Hematopoietic multipotent progenitor cell treated with erythropoietin and hydrocortisone succinate and interleukin-3 and kit ligand, for 6 days (in vitro differentiated cells): ENCODE measurements at regions not wholly inside any gene's neighbourhood (a gene's known extent, or its start where the extent isn't known, plus 50 kb on each side); places are given as distances from the start of the nearest gene placed in this dataset.
"Not testable (repeated sequence)": the region's sequence is repeated elsewhere in the genome, so short reads cannot be mapped to it uniquely, and the experiment has no call there.

Experiments
- DNase-seq: peaks from one replicate; pipeline ENCODE4 v3.0.0-alpha.2; 2015

DNA sequence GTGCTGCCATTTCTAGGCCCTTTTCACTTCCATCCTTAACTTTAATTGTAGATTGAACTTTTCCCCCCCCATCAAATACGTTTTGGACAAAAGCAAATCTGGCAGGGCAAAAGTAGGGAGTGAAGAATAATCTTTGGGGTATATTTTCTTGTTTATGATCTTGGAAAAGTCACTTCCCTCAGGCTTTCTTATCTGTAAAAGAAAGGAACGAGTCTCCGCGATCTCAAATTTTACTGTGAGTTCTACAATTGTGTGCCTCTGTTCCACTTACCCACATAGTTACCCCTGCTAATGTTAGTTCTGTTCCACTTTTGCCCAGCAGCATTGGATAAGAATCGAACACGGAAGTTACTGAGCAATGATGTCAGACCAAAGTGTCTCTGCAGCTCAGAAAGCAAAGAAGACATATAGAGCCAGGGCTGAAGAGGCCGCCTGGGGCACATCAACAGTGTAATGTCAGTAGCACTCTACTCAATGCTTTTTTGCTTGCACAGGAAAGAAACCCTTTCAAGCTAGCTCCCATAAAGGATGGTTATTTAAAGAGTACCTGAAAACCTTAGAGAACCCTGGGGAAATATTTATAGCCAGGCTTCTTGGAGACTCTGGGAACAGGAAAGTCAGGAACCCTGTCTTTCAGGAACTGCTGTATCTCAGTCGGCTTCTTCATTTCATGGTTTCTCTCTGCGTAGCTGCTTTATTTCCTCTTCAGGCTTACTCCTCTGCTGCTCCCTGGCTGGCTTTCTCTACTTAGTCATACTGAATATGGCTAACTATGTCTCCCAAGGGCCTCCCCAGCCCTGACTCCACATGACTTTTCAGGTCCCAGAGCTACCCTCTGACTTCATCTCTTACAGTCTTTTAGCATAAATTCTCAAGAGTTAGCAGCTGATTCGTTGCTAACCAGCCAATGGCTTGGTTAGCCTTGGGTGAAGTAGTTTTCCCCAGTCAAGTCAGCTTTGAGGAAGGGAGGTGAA, 123.7 kb upstream of the FAM3C start:
- DNase-seq: no peak

DNA sequence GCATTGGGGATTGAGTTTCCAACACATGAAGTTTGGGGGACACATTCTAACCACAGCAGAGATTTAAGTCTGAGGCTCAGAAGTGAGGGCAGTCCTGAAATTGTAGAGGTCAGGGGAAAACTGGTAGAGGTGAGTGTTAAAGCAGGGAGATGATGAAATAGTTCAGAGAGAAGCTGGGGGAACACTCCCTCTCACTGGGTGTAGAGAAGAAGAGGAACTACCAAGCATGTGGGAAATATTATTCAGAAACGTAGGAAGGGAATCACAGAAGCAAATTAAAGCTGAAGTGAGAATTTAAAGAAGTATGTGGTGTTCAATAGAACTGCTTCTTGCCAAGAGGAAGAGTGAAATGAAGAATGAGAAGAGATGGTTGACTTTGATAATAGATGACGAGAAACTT, 121.5 kb upstream of the FAM3C start:
- no peak for DNase-seq

- DNase-seq: no peak
Measured at GRCh38 chr7:121516821-121517220, 120.7 kb upstream of the FAM3C start.

GRCh38 chr7:121515630-121516401, 119.7 kb upstream of the FAM3C start:
- DNase-seq: no peak

DNA sequence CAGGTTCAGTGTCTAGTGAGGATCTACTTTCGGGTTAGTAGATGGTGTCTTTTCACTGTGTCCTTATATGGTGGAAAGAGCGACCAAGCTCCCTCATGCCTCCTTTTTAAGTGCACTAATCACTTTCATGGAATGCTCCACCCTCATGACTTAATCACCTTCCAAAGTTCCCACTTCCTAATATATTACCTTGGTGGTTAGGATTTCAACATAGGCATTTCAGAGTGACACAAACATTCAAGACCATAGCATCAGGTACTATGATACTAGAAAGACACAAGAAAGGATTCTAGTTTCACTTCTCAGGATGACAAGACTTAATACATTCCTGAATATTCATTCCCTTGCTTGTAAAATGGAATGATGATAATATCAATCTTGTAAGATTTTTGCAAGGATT, 119.1 kb upstream of the FAM3C start:
- DNase-seq: no peak

- no peak for DNase-seq
Measured at GRCh38 chr7:121513105-121513504, 117.0 kb upstream of the FAM3C start.

GRCh38 chr7:121510858-121511482, 114.9 kb upstream of the FAM3C start:
- no peak for DNase-seq

DNA sequence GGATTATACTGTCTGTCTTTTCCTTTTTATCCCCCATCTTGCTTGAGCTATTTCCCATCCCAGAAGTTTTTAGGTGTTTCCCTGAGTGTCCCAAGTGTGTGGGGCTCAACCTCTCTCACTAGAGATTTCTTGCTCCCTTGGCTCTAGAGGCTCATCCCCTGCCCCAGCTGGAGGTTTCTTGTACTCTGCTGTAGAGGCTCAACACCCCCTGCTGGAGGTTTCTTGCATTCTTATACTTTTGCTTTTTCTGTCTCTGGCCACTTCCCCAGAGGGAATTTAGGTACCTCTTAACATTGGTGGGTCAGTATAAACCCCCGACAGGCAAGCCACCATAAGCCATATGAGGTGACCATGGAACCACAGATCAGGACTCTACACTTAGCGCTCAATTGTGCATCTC, 114.2 kb upstream of the FAM3C start:
- DNase-seq: peak; percentile 39

DNA sequence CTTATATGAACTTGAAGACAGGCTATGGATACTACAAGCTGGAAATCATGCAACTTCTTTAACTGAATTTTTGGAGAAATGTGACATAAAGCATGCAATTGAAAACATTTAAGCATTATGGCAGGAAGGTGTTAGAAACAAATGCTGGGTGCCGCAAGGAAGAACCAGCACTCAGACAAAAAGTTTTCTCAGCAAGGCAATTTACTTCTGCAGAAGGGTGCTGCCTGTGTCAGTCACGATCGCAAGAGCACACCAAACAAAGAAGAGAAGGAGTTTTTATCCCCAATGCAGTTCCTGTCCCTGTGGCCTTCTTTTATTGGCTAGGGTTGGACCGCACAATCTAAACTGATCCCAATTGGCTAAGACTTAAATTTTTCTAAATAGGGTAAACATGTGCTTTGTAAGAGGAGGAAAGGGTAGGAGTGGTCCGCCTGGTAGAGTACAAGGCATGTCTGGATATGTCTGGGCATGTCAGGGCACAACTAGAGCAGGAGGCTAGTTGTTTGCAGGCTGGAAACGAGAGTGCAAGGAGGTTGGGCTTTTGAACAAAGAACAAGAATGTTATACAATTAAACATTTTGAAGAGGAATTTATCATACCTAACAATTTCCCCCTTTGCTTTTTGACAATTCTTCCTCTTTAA, 109.6 kb upstream of the FAM3C start:
- DNase-seq: no peak

GRCh38 chr7:121505021-121505420, 108.9 kb upstream of the FAM3C start:
- no peak for DNase-seq

DNA sequence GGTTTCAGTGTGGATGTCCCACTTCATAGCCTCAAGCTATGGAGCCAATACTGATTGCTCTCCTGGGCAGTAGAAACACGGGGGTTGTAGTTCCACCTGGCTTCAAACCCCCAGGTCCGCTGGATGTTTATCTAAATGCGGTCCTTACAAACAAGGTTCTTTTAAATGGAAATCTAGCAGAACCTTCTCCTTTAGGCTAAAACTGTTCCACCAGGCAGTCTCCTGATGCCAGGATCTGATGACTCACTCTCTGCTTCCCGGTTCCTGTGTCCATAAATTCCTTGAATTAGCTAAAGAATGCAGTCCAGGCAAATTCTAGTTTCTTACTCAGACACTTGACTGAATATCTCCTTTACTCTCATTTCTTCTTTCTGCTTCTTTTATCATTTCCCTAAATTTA, 108.4 kb upstream of the FAM3C start:
- no peak for DNase-seq

- DNase-seq: no peak
Measured at GRCh38 chr7:121503730-121504129, 107.6 kb upstream of the FAM3C start.

DNA sequence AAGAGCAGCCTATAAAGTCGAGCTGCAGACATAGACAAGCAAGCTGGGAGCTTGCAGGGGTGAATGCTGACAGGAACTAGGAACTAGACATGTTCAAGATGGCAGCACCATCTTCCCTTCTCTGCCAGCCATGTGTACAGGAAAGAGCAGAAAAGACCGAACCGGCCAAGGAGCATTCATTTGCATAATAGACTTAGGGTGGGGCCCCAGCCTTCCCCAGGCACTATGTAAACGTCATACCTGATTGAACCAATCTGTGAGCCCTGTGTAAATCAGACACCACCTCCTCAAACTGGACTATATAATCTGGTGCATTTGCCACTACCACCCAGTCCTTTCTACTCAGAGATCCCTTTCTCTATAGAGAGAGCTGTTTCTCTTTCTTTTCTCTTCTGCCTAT, 106.9 kb upstream of the FAM3C start:
- DNase-seq: no peak

- no peak for DNase-seq
Measured at GRCh38 chr7:121501566-121501965, 105.5 kb upstream of the FAM3C start.

GRCh38 chr7:121500360-121501058, 104.4 kb upstream of the FAM3C start:
- no peak for DNase-seq

DNA sequence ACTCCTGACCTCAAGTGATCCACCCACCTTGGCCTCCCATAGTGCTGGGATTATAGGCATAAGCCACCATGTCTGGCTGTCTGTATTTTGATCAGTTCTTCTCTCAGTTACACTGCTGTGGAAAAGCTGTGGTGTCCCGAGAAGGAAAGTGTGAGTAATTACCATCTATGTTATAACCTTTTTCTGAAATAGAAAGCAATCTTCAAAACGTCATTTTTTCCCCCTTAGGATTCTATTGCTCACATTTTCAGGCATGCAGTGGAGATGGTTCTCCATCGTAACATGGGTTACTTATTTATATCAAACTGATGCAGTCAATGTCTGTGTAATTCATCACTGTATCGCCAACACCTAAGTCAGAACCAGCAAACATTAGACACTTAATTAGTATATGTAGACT, 103.5 kb upstream of the FAM3C start:
- DNase-seq: no peak

- DNase-seq: no peak
Measured at GRCh38 chr7:121498816-121499215, 102.7 kb upstream of the FAM3C start.

- DNase-seq: not testable (repeated sequence)
Measured at GRCh38 chr7:121497545-121497944, 101.4 kb upstream of the FAM3C start.

DNA sequence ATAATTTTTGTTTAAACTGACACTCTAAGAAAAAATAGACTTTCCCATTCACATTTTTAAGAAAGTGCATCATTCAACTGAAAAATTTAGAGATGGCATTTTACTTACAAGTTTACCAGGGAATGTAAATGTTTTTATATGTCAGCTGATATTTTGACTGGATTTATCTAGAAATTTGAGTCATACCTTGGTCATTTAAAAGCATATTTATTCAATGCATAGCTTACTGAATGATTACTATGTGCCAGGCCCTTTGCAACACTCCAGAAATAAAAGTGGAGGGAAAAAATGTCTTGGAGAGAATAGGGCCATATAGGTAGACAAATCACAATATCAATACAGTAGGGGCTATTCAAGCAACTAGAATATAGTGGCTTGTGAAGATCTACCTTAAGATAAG, 98.4 kb upstream of the FAM3C start:
- DNase-seq: no peak

DNA sequence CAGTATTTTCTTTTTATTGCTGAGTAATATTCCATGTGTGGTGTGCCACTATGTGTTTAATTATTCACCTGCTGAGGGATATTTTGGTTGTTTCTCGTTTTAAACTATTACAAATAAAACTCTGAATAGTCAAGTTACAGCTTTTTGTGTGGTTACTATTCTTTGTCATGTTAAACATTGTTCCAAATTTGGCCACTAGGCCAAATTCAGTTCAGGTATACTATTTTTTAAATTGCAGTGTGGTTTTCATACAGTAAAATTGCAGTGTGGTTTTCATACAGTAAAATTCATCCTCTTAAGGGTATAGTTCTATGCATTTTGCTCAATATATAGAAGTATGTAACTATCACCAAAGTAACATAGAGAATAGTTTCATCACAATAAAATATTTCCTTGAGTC, 97.4 kb upstream of the FAM3C start:
- DNase-seq: no peak

DNA sequence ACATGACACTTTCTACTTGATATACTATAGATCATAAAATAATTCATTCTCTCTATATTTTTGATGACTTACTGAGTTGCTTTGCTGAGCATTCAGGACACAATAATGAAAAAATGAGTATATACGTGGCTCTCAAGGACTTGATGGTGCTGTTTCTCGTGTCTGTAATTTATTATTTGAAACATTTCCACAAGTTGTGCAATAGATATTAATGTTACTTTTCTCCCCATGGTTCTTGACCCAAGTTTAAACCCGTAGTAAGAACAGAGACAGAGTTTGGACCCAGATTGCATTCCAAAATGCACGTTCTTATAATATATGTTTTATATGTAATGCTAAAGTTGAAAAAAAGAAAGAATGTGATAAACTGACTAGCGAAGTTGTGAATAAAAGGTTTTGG, 94.2 kb upstream of the FAM3C start:
- DNase-seq: no peak

DNA sequence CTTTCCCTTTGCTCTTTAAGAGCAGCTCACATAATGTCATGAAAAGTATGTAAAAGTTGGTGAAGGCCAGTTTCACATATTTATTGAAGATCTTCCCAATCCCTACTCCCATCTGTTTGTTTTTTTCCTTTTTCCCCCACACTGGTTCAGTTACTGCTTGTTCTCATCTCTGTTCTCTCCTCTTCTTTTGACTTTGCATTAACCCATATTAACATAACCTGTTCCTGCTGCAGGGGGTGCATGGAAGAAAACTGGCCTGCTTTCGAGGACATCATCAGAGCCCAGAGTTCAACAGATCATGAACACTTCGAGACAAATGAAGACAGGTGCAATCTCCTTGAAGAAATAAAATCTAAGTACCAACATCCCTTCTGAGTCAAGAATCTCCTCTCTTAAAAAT, 93.3 kb upstream of the FAM3C start:
- DNase-seq: no peak
